ENCODE measurements at regions not wholly inside any gene's neighbourhood (a gene's known extent, or its start where the extent isn't known, plus 50 kb on each side); places are given as distances from the start of the nearest gene placed in this dataset.

- TF ChIP-seq CTCF (IDR thresholded peaks at IDR 0.05; ENCODE audit: insufficient read depth, low read depth, low read length, missing control alignments): no peak
- DNase-seq (ENCODE audit: low read depth): no peak
- no peak overlapping the region for H3K4me3 ChIP-seq (ENCODE audit: low read depth, low read length)
Measured at GRCh38 chr10:45211576-45211975, 103.8 kb downstream of the OR13A1 start.

DNA sequence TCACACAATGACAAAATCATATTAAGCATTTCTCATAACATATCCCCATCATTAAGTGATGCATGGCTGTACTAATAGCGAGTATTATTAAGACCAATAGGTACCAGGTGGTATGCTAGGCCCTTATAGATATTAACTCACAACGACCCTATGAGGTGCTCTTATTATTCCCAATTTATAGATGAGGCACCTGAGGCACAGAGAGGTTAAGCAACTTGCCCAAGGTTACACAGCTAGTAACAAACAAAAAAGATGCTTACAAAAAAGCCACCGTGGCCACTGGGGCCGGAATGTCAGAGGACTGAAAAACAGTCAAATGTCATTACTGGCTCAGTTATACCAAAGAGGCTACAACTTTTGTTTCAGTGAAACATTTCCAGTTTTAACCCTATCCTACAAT is 96.0 kb downstream of the OR13A1 start:
- no peak for DNase-seq (ENCODE audit: low read depth)
- no peak for TF ChIP-seq CTCF (IDR thresholded peaks at IDR 0.05; ENCODE audit: insufficient read depth, low read depth, low read length, missing control alignments)

GRCh38 chr10:45220931-45221330 is 94.5 kb downstream of the OR13A1 start:
- H3K4me3 ChIP-seq (ENCODE audit: low read depth, low read length): no peak overlapping the region
- no peak for DNase-seq (ENCODE audit: low read depth)
- no peak for TF ChIP-seq CTCF (IDR thresholded peaks at IDR 0.05; ENCODE audit: insufficient read depth, low read depth, low read length, missing control alignments)

More for the DNA sequence above, 96.0 kb downstream of the OR13A1 start:
- H3K4me3 ChIP-seq (ENCODE audit: low read depth, low read length): no peak overlapping the region

GRCh38 chr10:45224219-45224841 is 91.1 kb downstream of the OR13A1 start:
- TF ChIP-seq CTCF (IDR thresholded peaks at IDR 0.05; ENCODE audit: insufficient read depth, low read depth, low read length, missing control alignments): no peak
- no peak overlapping the region for H3K4me3 ChIP-seq (ENCODE audit: low read depth, low read length)
- no peak for DNase-seq (ENCODE audit: low read depth)

GRCh38 chr10:45227042-45227441 is 88.4 kb downstream of the OR13A1 start:
- no peak overlapping the region for H3K4me3 ChIP-seq (ENCODE audit: low read depth, low read length)
- no peak for DNase-seq (ENCODE audit: low read depth)
- no peak for TF ChIP-seq CTCF (IDR thresholded peaks at IDR 0.05; ENCODE audit: insufficient read depth, low read depth, low read length, missing control alignments)

GRCh38 chr10:45227456-45227855 is 88.0 kb downstream of the OR13A1 start:
- TF ChIP-seq CTCF (IDR thresholded peaks at IDR 0.05; ENCODE audit: insufficient read depth, low read depth, low read length, missing control alignments): no peak
- DNase-seq (ENCODE audit: low read depth): no peak
- no peak overlapping the region for H3K4me3 ChIP-seq (ENCODE audit: low read depth, low read length)

DNA sequence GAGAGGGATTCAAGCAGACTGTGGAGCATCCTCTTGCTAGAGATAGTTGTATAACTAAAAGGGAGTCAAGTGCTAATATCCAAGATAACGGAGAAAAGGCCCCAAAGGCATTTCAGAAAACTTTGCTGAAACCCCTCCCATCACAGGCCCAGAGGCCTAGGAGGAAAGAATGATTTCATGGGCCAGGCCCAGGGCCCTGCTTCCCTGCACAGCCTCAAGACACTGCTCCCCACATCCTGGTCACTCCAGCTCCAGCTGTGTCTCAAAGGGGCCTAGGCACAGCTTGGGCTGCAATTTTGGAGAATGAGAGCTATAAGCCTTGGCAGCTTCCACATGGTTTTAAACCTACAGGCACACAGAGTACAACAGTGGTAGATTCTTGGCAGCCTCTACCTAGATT is 85.6 kb downstream of the OR13A1 start:
- H3K4me3 ChIP-seq (ENCODE audit: low read depth, low read length): no peak overlapping the region
- TF ChIP-seq CTCF (IDR thresholded peaks at IDR 0.05; ENCODE audit: insufficient read depth, low read depth, low read length, missing control alignments): no peak

More for the DNA sequence above, 85.6 kb downstream of the OR13A1 start:
- DNase-seq (ENCODE audit: low read depth): no peak

Data from GM12865 (cell line).